Mesendoderm (in vitro differentiated cells): ENCODE measurements at regions not wholly inside any gene's neighbourhood (a gene's known extent, or its start where the extent isn't known, plus 50 kb on each side); places are given as distances from the start of the nearest gene placed in this dataset.

Experiments used
- DNase-seq: peaks from one replicate; pipeline ENCODE4 v3.0.0; 2013
- H2AK5ac ChIP-seq: 2 replicates; pipeline ENCODE4 v1.6.1; 2013; ENCODE audit warnings: low read length, inconsistent platforms
- H2BK120ac ChIP-seq: 2 replicates; pipeline ENCODE4 v1.6.1; 2013; ENCODE audit warnings: low read depth, mild to moderate bottlenecking, low read length, moderate library complexity, mixed read lengths
- H2BK15ac ChIP-seq: replicated peaks from 2 replicates; pipeline ENCODE4 v1.6.1; 2013; ENCODE audit warnings: low read depth, mild to moderate bottlenecking, moderate library complexity
- H2BK5ac ChIP-seq: 2 replicates; pipeline ENCODE4 v1.6.1; 2013; ENCODE audit warnings: low read length, inconsistent platforms
- H3K18ac ChIP-seq: 2 replicates; pipeline ENCODE4 v1.6.1; 2013; ENCODE audit warnings: mild to moderate bottlenecking, low read length, mixed read lengths
- H3K23ac ChIP-seq: one replicate; pipeline ENCODE4 v1.6.1; 2013; ENCODE audit warnings: low read length
- H3K27ac ChIP-seq: 2 replicates; pipeline ENCODE4 v1.5.1; 2013; ENCODE audit warnings: low read depth, mild to moderate bottlenecking, inconsistent platforms, low read length, moderate library complexity
- H3K27me3 ChIP-seq: 2 replicates; pipeline ENCODE4 v1.6.1; 2013; ENCODE audit warnings: low read length, control low read depth, mild to moderate bottlenecking, inconsistent platforms; ENCODE audit not compliant: insufficient read depth, poor library complexity
- H3K36me3 ChIP-seq: 2 replicates; pipeline ENCODE4 v1.6.1; 2013; ENCODE audit warnings: low read length, inconsistent platforms; ENCODE audit not compliant: control insufficient read depth, insufficient read depth
- H3K4ac ChIP-seq: one replicate; pipeline ENCODE4 v1.6.1; 2013; ENCODE audit warnings: low read depth, mild to moderate bottlenecking, low read length, moderate library complexity
- H3K4me1 ChIP-seq: 2 replicates; pipeline ENCODE4 v1.6.1; 2013; ENCODE audit warnings: low read depth, low read length, inconsistent platforms; ENCODE audit not compliant: control insufficient read depth
- H3K4me2 ChIP-seq: 2 replicates; pipeline ENCODE4 v1.6.1; 2013; ENCODE audit warnings: low read length
- H3K4me3 ChIP-seq: 2 replicates; pipeline ENCODE4 v1.5.1; 2013; ENCODE audit warnings: mild to moderate bottlenecking, low read length
- H3K56ac ChIP-seq: one replicate; pipeline ENCODE4 v1.6.1; 2013; ENCODE audit warnings: low read length
- H3K79me1 ChIP-seq: 2 replicates; pipeline ENCODE4 v1.6.1; 2013; ENCODE audit warnings: low read length, inconsistent platforms
- H3K79me2 ChIP-seq: 2 replicates; pipeline ENCODE4 v1.6.1; 2013; ENCODE audit warnings: mild to moderate bottlenecking, low read length; ENCODE audit not compliant: control insufficient read depth, insufficient read depth
- H3K9ac ChIP-seq: 2 replicates; pipeline ENCODE4 v1.6.1; 2013; ENCODE audit warnings: low read length, inconsistent platforms
- H4K5ac ChIP-seq: one replicate; pipeline ENCODE4 v1.6.1; 2013; ENCODE audit warnings: low read length
- H4K8ac ChIP-seq: one replicate; pipeline ENCODE4 v1.6.1; 2013; ENCODE audit warnings: low read depth, mild to moderate bottlenecking, control low read depth, low read length, moderate library complexity
- WGBS: extraction: QIAGEN DNeasy Blood & Tissue Kit; methylation state at CpG from one replicate; pipeline ENCODE4 v1.1.7; 2013; ENCODE audit warnings: low lambda C conversion rate, missing lambda C conversion rate; ENCODE audit not compliant: insufficient coverage; ENCODE audit errors: extremely low coverage; 5-methylcytosine and 5-hydroxymethylcytosine counted together

- Histone ChIP-seq H3K9ac (no peak overlapping the region), H2AK5ac (no peak overlapping the region), H3K27ac (no peak overlapping the region), H3K4me2 (no peak overlapping the region), H3K4me3 (no peak overlapping the region), H3K36me3 (no peaks in the 10 kb centered on the region), H4K5ac (no peak overlapping the region), H3K18ac (no peak overlapping the region), H3K4ac (no peak overlapping the region), H3K4me1 (no peaks in the 10 kb centered on the region), H2BK15ac (no peak overlapping the region), H3K79me2 (no peaks in the 10 kb centered on the region), H3K79me1 (no peaks in the 10 kb centered on the region), H3K23ac (no peak overlapping the region), H2BK5ac (no peak overlapping the region), H4K8ac (no peak overlapping the region), H3K56ac (no peak overlapping the region), H2BK120ac (no peak overlapping the region), H3K27me3 (no peaks in the 10 kb centered on the region)
- WGBS: no CpG with 5 or more reads among the region's 3 CpGs
- no peak for DNase-seq
Observed at GRCh38 chr20:46823753-46824152, 70.9 kb upstream of the EYA2 start.

- Histone ChIP-seq H2BK15ac (no peak overlapping the region), H3K27ac (no peak overlapping the region), H2BK120ac (no peak overlapping the region), H3K4me3 (no peak overlapping the region), H3K4me1 (no peaks in the 10 kb centered on the region), H3K4me2 (no peak overlapping the region), H3K56ac (no peak overlapping the region), H4K5ac (no peak overlapping the region), H3K27me3 (no peaks in the 10 kb centered on the region), H4K8ac (no peak overlapping the region), H3K36me3 (no peaks in the 10 kb centered on the region), H3K4ac (no peak overlapping the region), H3K79me1 (no peaks in the 10 kb centered on the region), H2AK5ac (no peak overlapping the region), H3K18ac (no peak overlapping the region), H3K79me2 (no peaks in the 10 kb centered on the region), H3K23ac (no peak overlapping the region), H3K9ac (no peak overlapping the region), H2BK5ac (no peak overlapping the region)
- no CpG with 5 or more reads among the region's 3 CpGs for WGBS
- DNase-seq: peak; percentile 35
Observed at GRCh38 chr20:46826343-46826984, 68.2 kb upstream of the EYA2 start.

GRCh38 chr20:46827718-46828458 is 66.8 kb upstream of the EYA2 start:
- no peaks in the 10 kb centered on the region for H3K79me1 ChIP-seq
- no peak overlapping the region for H3K18ac ChIP-seq
- no peak overlapping the region for H3K9ac ChIP-seq
- H3K23ac ChIP-seq: no peak overlapping the region
- H4K5ac ChIP-seq: no peak overlapping the region
- no peak overlapping the region for H3K4me3 ChIP-seq
- H3K56ac ChIP-seq: no peak overlapping the region
- H3K79me2 ChIP-seq: no peaks in the 10 kb centered on the region
- H3K27me3 ChIP-seq: no peaks in the 10 kb centered on the region
- no peak for DNase-seq
- no peaks in the 10 kb centered on the region for H3K36me3 ChIP-seq
- H2BK120ac ChIP-seq: no peak overlapping the region
- no peak overlapping the region for H3K27ac ChIP-seq
- no peak overlapping the region for H3K4me2 ChIP-seq
- no peak overlapping the region for H2AK5ac ChIP-seq
- no peak overlapping the region for H3K4ac ChIP-seq
- H2BK15ac ChIP-seq: no peak overlapping the region
- no CpG with 5 or more reads among the region's 10 CpGs for WGBS
- no peak overlapping the region for H4K8ac ChIP-seq
- no peak overlapping the region for H2BK5ac ChIP-seq
- H3K4me1 ChIP-seq: no peaks in the 10 kb centered on the region

GRCh38 chr20:46828471-46828870 is 66.2 kb upstream of the EYA2 start:
- Histone ChIP-seq H3K4ac (no peak overlapping the region), H3K56ac (no peak overlapping the region), H3K4me3 (no peak overlapping the region), H2AK5ac (no peak overlapping the region), H3K18ac (no peak overlapping the region), H3K23ac (no peak overlapping the region), H3K79me2 (no peaks in the 10 kb centered on the region), H3K9ac (no peak overlapping the region), H3K4me1 (no peaks in the 10 kb centered on the region), H2BK15ac (no peak overlapping the region), H3K79me1 (no peaks in the 10 kb centered on the region), H3K36me3 (no peaks in the 10 kb centered on the region), H4K8ac (no peak overlapping the region), H2BK120ac (no peak overlapping the region), H4K5ac (no peak overlapping the region), H3K27me3 (no peaks in the 10 kb centered on the region), H3K27ac (no peak overlapping the region), H2BK5ac (no peak overlapping the region), H3K4me2 (no peak overlapping the region)
- no CpG with 5 or more reads among the region's 2 CpGs for WGBS
- no peak for DNase-seq

GRCh38 chr20:46830886-46831632 is 63.6 kb upstream of the EYA2 start:
- no peak overlapping the region for H4K8ac ChIP-seq
- no CpG with 5 or more reads among the region's 6 CpGs for WGBS
- no peak overlapping the region for H3K9ac ChIP-seq
- H3K27me3 ChIP-seq: no peaks in the 10 kb centered on the region
- no peaks in the 10 kb centered on the region for H3K79me2 ChIP-seq
- no peak overlapping the region for H3K56ac ChIP-seq
- H3K18ac ChIP-seq: no peak overlapping the region
- H3K23ac ChIP-seq: no peak overlapping the region
- H3K79me1 ChIP-seq: no peaks in the 10 kb centered on the region
- H3K4me3 ChIP-seq: no peak overlapping the region
- H2AK5ac ChIP-seq: no peak overlapping the region
- DNase-seq: no peak
- H3K4ac ChIP-seq: no peak overlapping the region
- no peak overlapping the region for H2BK120ac ChIP-seq
- H4K5ac ChIP-seq: no peak overlapping the region
- no peak overlapping the region for H2BK15ac ChIP-seq
- no peaks in the 10 kb centered on the region for H3K4me1 ChIP-seq
- H3K4me2 ChIP-seq: no peak overlapping the region
- H3K27ac ChIP-seq: no peak overlapping the region
- H3K36me3 ChIP-seq: no peaks in the 10 kb centered on the region
- no peak overlapping the region for H2BK5ac ChIP-seq
